GM18873 (cell line): ENCODE measurements at regions not wholly inside any gene's neighbourhood (a gene's known extent, or its start where the extent isn't known, plus 50 kb on each side); places are given as distances from the start of the nearest gene placed in this dataset.

Source experiments
- ATAC-seq: cut with Tn5 transposase; IDR thresholded peaks from one replicate; pipeline ENCODE4 v1.9.1; 2021; ENCODE audit warnings: mild to moderate bottlenecking, moderate library complexity, moderate number of reproducible peaks; ENCODE audit not compliant: unreplicated experiment, low FRiP score

- ATAC-seq = no peak
Measured at GRCh38 chr5:50963971-50964745, 297.7 kb downstream of the PARP8 start.

- ATAC-seq = no peak
Measured at GRCh38 chr5:50964746-50965653, 298.6 kb downstream of the PARP8 start.

GRCh38 chr5:50965654-50966375, 299.4 kb downstream of the PARP8 start:
- ATAC-seq = no peak

GRCh38 chr5:50967009-50967562, 300.6 kb downstream of the PARP8 start:
- ATAC-seq = no peak

GRCh38 chr5:50967563-50968355, 301.3 kb downstream of the PARP8 start:
- no peak for ATAC-seq

- no peak for ATAC-seq
Measured at GRCh38 chr5:50968356-50969149, 302.1 kb downstream of the PARP8 start.

- ATAC-seq = no peak
Measured at GRCh38 chr5:50969151-50970031, 303.0 kb downstream of the PARP8 start.

GRCh38 chr5:50975840-50976239, 309.4 kb downstream of the PARP8 start:
- ATAC-seq = no peak

- no peak for ATAC-seq
Measured at GRCh38 chr5:50978924-50979323, 312.5 kb downstream of the PARP8 start.

- no peak for ATAC-seq
Measured at GRCh38 chr5:50984640-50985039, 318.2 kb downstream of the PARP8 start.

- ATAC-seq = no peak
Measured at GRCh38 chr5:50990296-50990924, 324.0 kb downstream of the PARP8 start.

- no peak for ATAC-seq
Measured at GRCh38 chr5:50995285-50995942, 329.0 kb downstream of the PARP8 start.

- ATAC-seq = no peak
Measured at GRCh38 chr5:51001227-51001923, 334.9 kb downstream of the PARP8 start.

GRCh38 chr5:51002368-51002767, 335.9 kb downstream of the PARP8 start:
- ATAC-seq = no peak

GRCh38 chr5:51013036-51013435, 346.6 kb downstream of the PARP8 start:
- ATAC-seq = no peak

GRCh38 chr5:51018423-51018822, 352.0 kb downstream of the PARP8 start:
- ATAC-seq = no peak
